OCI-LY3 (cell line): ENCODE measurements at regions not wholly inside any gene's neighbourhood (a gene's known extent, or its start where the extent isn't known, plus 50 kb on each side); places are given as distances from the start of the nearest gene placed in this dataset.

ENCODE experiments used
- CTCF ChIP-seq: fragments of 200-600, 300-600 bp; sonication (generic); IDR thresholded peaks from 2 replicates; pipeline ENCODE4 v1.5.1; 2014; ENCODE audit warnings: antibody characterized with exemption, low read length, low read depth
- EZH2phosphoT487 ChIP-seq: fragments of 200-600 bp; shearing (Covaris generic); IDR thresholded peaks from 2 replicates; pipeline ENCODE4 v1.6.1; 2018; ENCODE audit warnings: antibody characterized with exemption, mixed run types, low read depth

- TF ChIP-seq CTCF (no peak), EZH2phosphoT487 (no peak)
Measured at GRCh38 chrX:15989716-15990115, 133.6 kb upstream of the GRPR start.
